Keratinocyte (primary cell): ENCODE measurements at regions not wholly inside any gene's neighbourhood (a gene's known extent, or its start where the extent isn't known, plus 50 kb on each side); places are given as distances from the start of the nearest gene placed in this dataset.

Experiments
- CTCF ChIP-seq, 3 experiments: IDR thresholded peaks in 1 of 3; conservative IDR thresholded peaks in 1 of 3; optimal IDR thresholded peaks in 1 of 3; 2 replicates in 2 of 3; 3 replicates in 1 of 3; pipeline versions ENCODE3 to v1.5.1; 2011; ENCODE audit warnings: low read length in 3 of 3, mild to moderate bottlenecking in 3 of 3, moderate library complexity in 2 of 3, control low read depth in 1 of 3, inconsistent platforms in 1 of 3; ENCODE audit not compliant: insufficient read depth in 2 of 3; ENCODE audit errors: extremely low read depth in 1 of 3
- EZH2 ChIP-seq: IDR thresholded peaks from one replicate; pipeline ENCODE4 v1.6.1; 2012; ENCODE audit warnings: inconsistent platforms, mild to moderate bottlenecking, low read length, moderate library complexity

DNA sequence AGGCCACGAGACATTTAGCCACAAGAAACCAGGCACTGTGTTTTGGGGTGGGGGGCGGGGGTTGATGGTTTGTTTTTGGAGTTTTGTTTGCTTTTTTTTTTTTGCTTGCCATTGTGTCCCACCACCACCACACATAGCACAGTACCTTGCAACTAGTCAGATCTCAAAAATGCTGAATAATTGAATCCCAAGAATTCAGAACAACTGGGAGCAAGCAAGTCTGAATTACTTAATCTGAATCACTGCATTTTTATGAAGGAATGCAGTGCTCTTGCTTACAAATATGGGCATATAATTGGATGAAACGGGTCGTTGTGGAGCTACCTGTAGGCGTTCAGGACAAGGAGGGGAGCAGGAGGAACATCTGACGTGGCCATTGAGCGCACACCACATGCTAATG is 151.5 kb upstream of the CDYL start:
- TF ChIP-seq CTCF (optimal IDR thresholded peaks at IDR 0.05 in 1 of 3, IDR thresholded peaks at IDR 0.05 in 1 of 3, conservative IDR thresholded peaks at IDR 0.05 in 1 of 3; ENCODE audit: extremely low read depth in 1 of 3, insufficient read depth in 2 of 3, low read length in 3 of 3) (no peak), EZH2 (no peak)
